ENCODE measurements at regions not wholly inside any gene's neighbourhood (a gene's known extent, or its start where the extent isn't known, plus 50 kb on each side); places are given as distances from the start of the nearest gene placed in this dataset.
"Not testable (repeated sequence)": the region's sequence is repeated elsewhere in the genome, so short reads cannot be mapped to it uniquely, and the experiment has no call there.

GRCh38 chr5:36537724-36538123 is 68.7 kb upstream of the SLC1A3 start:
- no peak for DNase-seq (ENCODE audit: low read depth)
- no peak overlapping the region for H3K4me3 ChIP-seq (ENCODE audit: low read depth, low read length)
- TF ChIP-seq CTCF (conservative IDR thresholded peaks at IDR 0.05; ENCODE audit: low read depth, low read length), result no peak

- no peak overlapping the region for H3K4me3 ChIP-seq (ENCODE audit: low read depth, low read length)
- DNase-seq (ENCODE audit: low read depth), result no peak
Measured at GRCh38 chr5:36552651-36553393, 53.6 kb upstream of the SLC1A3 start.

GRCh38 chr5:36555035-36555434 is 51.4 kb upstream of the SLC1A3 start:
- not testable (repeated sequence) for DNase-seq (ENCODE audit: low read depth)

More at GRCh38 chr5:36552651-36553393, 53.6 kb upstream of the SLC1A3 start:
- no peak for TF ChIP-seq CTCF (conservative IDR thresholded peaks at IDR 0.05; ENCODE audit: low read depth, low read length)

More at GRCh38 chr5:36555035-36555434, 51.4 kb upstream of the SLC1A3 start:
- H3K4me3 ChIP-seq (ENCODE audit: low read depth, low read length), result not testable (repeated sequence)
